HG03565 (cell line): ENCODE measurements at regions not wholly inside any gene's neighbourhood (a gene's known extent, or its start where the extent isn't known, plus 50 kb on each side); places are given as distances from the start of the nearest gene placed in this dataset.

Experiments used
- ATAC-seq: cut with Tn5 transposase; IDR thresholded peaks from one replicate; pipeline ENCODE4 v1.9.1; 2021; ENCODE audit warnings: mild to moderate bottlenecking, moderate library complexity; ENCODE audit not compliant: unreplicated experiment

- ATAC-seq: no peak
Measured at GRCh38 chr2:236672606-236673005, 103.0 kb downstream of the ACKR3 start.

DNA sequence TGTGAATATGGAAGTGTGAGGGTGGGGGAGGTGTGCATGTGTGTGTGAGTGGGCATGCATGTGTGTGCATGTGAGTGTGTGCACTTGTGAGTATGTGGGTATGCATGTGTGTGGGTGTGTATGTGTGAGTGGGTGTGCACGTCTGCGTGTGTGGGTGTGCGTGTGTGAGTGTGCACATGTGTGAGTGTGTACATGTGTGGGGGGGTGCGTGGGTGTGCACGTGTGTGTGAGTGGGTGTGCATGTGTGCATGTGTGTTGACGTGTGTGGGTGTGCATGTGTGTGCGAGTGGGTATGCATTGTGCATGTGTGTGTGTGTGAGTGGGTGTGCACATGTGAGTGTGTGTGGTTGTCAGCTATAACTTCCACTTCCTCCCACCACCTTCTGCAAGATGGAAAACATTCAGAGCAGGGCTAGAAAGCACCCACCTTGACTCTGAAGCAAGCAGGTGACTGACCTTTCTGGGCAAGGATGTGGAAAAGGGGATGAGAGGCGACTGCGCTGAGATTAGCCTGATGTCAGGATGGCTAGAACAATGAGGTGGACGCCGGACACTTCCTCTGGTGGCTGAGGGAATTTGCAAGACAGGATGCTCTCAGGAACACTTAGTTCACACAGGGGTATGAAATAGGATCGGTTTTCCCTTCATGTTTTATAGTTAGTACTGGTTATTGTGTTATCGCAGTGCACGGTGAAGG, 103.6 kb downstream of the ACKR3 start:
- no peak for ATAC-seq

DNA sequence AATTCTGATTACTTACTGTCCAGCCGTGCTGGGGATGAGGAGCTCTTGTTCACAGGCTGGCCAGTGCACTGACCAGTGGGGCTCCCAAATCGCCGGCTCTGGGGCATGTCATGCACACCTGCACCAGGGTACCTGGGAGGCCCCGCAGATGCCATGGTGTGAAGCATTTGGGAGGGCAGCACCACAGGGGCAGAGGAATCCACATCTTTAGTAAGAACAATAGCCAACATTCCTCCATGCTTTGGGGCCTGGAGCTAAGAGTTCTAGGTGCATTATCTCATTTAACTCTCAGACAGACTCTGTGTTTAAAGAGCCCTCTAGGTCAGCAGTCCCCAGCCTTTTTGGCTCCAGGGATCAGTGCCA, 104.2 kb downstream of the ACKR3 start:
- ATAC-seq: no peak

DNA sequence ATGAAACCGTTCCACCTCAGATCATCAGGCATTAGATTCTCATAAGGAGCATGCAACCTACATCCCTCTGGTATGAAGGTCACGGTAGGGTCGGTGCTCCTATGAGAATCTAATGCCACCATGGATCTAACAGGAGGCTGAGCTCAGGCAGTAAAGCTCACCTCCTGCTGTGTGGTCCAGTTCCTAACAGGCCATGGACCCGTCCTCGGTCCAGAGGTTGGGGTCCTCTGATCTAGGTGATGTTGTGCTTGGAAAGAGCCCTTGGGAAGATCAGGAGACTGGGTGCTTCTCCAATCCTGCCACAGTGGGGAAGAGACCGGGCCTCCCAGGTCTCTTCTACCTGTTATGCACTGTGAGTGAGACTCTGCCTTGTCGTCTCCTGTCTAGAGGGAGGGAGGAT, 104.6 kb downstream of the ACKR3 start:
- no peak for ATAC-seq

DNA sequence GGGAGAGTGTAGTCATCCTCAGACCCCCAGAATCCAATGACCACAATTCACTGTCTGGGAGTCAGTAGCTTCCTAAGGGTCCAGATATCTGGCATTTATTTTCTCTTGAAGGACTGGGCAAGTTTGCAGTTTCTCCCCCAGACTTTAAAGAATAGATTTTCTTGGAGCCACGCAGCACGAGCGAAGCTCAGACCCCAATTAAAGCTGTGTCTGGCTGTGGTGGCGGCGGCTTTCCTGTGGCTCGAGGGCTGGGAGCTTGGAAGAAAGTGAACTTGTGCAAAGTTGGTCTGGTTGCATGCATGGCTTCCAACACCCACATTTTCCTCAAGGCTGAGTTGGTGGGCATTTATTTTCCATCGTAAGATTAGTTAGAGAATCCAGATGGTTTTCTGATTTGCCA, 105.0 kb downstream of the ACKR3 start:
- no peak for ATAC-seq

DNA sequence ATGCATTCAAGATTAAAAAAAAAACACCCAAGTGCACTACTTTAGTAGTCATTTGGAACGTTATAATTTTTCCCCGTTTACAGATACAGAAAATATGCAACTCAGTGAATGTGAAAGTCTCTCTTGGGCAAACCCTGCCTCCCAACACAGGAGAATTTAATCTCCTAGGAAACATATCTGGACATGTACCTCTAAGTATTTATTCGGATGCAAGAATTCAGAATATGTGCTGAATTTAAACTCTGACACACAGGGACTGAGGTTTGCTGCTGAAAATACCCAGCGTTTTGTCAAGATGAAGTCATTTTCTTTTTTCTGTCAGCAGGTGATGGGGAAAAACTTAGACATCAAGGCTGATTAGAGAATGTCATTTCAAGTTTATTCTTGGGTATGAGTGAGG, 105.4 kb downstream of the ACKR3 start:
- ATAC-seq: no peak

GRCh38 chr2:236675526-236675925, 105.9 kb downstream of the ACKR3 start:
- ATAC-seq: no peak

- ATAC-seq: no peak
Measured at GRCh38 chr2:236676136-236676873, 106.7 kb downstream of the ACKR3 start.

- ATAC-seq: no peak
Measured at GRCh38 chr2:236677368-236677767, 107.7 kb downstream of the ACKR3 start.

GRCh38 chr2:236678307-236678975, 108.8 kb downstream of the ACKR3 start:
- ATAC-seq: no peak

DNA sequence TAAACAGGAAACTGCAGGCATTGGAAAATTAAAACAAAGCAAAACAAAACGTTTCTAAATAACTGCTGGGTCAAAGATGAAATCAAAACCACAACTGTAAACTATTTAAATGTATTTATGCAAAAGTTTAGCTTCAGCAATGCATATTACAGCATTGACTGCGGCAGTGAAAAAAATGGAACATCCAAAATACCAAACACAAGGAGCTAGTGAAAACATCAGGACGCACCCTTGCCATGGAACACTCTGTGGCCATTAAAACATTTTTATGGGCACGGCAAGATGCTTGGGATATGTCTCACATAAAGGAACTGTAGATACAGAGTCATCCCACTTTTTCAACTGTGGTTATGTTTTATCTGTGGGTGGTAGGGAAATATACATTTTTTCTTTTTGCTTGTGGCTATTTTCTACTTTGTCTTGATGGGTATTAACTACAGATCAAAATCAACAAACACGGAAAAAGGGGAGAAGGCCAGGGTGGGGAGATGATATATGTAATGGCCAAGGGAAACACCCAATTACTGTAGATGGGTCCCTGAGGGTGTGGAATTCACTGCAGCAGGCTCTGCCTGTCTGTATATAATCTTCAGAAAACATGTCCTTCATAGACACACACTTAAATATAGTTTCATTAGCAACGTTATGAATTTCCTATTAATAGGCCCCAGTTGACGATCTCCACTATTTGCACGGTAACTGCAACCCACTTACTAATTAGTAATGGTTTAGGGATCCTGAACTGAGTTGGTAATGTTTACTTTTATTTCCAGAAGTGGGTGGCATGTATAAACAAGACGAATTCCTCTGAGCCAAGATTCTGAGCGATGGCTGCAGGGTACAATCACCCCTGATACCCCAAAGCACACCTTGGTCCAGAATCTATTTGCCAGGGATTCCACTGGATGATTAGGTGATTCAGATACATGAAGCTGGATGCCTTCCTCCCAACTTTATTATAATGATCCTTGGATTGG, 110.5 kb downstream of the ACKR3 start:
- ATAC-seq: no peak

- no peak for ATAC-seq
Measured at GRCh38 chr2:236682651-236683422, 113.2 kb downstream of the ACKR3 start.

- no peak for ATAC-seq
Measured at GRCh38 chr2:236684504-236685256, 115.1 kb downstream of the ACKR3 start.

GRCh38 chr2:236685361-236685760, 115.7 kb downstream of the ACKR3 start:
- no peak for ATAC-seq

DNA sequence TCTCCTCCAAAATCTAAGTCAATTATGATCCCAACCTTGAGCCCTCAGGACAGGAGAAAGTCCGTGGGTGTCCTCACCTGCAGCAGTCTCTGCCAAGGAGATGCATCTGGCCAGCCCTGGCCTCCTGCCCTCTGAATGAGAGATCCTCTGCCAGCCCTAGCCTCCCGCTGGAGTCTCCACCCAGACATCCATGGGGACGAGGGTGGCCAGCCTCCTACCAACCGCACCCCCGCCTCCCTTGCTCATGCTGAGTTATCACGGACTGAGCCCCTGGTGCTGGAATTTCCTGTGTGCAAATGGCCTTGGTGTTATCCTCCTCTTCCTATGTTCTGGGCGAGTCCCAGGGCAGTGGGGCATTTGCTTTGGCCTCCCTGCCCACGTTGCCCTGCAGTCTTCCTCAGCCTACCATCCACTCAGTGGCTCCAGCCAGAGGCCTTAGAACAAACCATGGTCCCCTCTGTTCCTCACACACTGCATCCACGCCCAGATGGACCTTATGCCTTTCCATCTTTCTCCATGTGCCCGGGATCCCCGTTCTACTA, 116.4 kb downstream of the ACKR3 start:
- no peak for ATAC-seq

- ATAC-seq: no peak
Measured at GRCh38 chr2:236686561-236686960, 116.9 kb downstream of the ACKR3 start.

GRCh38 chr2:236687296-236687965, 117.8 kb downstream of the ACKR3 start:
- ATAC-seq: no peak

DNA sequence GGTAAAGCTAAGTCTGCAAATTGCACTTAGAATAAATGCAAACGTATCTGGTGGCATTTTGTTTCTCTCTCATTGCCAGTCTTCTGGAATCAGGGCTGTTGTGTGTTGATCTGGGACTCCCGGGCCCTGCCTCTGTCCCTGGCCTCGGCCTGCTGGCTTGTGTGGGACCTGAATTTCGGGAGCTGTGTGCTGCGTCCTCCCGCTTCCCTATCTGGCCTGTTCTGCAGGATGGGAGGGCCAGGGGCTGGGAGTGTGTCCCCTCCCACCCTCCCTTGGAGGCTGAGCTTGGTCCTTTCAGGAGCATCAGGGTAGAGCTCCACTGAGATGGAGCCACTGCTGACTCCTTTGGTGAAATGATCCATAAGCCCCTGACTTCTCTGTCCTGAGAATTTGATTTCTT, 118.5 kb downstream of the ACKR3 start:
- no peak for ATAC-seq
